NCI-H1105 treated with DMSO at 0.1 percent for 48 hours (cell line): ENCODE measurements at regions not wholly inside any gene's neighbourhood (a gene's known extent, or its start where the extent isn't known, plus 50 kb on each side); places are given as distances from the start of the nearest gene placed in this dataset.

Experiments used
- DNase-seq: peaks from one replicate; lab custom pipeline; 2025; lab: John Stamatoyannopoulos, UW

- DNase-seq = no peak
Measured at GRCh38 chrX:15191830-15192229, 78.1 kb downstream of the ASB9 start.

- no peak for DNase-seq
Measured at GRCh38 chrX:15188039-15188438, 81.8 kb downstream of the ASB9 start.

GRCh38 chrX:15177316-15177715, 92.6 kb downstream of the ASB9 start:
- DNase-seq = no peak

- no peak for DNase-seq
Measured at GRCh38 chrX:15173411-15173810, 96.5 kb downstream of the ASB9 start.

DNA sequence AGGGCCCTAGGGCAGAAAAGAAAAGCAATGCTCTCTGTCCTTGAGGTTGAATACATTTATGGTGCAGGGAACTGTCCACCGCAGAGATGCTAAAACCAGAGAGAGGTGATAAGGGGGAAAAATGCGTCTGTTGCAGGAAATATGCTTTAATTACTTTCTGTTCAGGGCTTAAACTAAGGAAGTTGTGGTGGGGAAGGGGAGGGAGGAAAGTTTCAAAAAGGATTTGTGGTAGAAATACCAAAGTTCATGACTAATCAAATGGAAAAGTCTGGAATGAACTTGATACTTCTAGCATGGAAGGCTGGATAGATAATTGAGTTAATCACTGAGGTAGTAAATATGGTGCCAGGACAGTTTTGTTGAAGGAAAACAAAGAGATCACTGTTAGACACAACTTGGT, 99.0 kb downstream of the ASB9 start:
- no peak for DNase-seq

- no peak for DNase-seq
Measured at GRCh38 chrX:15167826-15168225, 102.1 kb downstream of the ASB9 start.

GRCh38 chrX:15165832-15166231, 104.1 kb downstream of the ASB9 start:
- no peak for DNase-seq

DNA sequence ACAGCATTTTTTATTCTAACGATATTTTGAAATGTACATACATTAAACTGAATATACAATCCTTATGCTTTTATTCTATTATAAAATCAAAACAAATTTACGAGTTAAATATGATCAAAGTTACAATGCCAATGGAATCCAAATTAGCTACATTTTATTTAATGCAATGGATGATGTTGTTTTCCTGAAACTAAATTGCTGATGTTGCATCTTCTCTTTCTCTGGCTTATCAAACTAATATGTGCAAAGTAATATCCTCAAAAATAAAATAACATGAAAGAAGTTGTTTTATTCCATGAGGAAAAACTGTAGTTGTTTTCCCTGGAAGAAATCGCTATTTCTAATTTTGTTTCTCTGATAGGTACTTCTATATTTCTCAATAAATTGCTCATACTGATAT, 106.8 kb downstream of the ASB9 start:
- DNase-seq = no peak

DNA sequence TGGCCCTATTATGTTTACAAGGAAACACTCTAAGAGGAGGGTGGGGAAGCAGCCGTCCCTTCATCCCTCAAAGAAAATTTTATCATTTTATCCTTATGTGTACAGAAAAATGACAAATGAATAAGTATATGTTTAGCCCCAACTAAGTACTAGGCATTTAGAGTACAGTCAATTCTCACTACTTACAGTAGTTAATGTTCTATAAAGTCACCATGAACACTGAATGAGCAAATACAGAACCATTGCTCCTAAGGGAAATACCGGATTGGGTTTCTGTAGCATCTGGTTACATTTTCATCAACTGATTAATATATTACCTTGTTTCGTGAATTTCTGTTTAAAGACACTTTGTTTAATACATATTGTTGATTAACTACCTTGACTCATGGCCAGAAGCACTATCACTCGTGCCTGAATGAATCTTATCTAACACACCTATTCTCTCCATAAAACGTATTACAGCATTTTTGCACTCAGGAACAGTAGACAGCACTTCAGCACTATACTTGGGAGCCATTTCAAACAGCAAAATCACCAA, 109.3 kb downstream of the ASB9 start:
- DNase-seq = no peak

GRCh38 chrX:15158736-15159406, 111.0 kb downstream of the ASB9 start:
- DNase-seq = no peak

- no peak for DNase-seq
Measured at GRCh38 chrX:15158350-15158735, 111.5 kb downstream of the ASB9 start.

GRCh38 chrX:15157624-15158023, 112.3 kb downstream of the ASB9 start:
- DNase-seq = no peak

- no peak for DNase-seq
Measured at GRCh38 chrX:15151267-15152186, 118.4 kb downstream of the ASB9 start.

DNA sequence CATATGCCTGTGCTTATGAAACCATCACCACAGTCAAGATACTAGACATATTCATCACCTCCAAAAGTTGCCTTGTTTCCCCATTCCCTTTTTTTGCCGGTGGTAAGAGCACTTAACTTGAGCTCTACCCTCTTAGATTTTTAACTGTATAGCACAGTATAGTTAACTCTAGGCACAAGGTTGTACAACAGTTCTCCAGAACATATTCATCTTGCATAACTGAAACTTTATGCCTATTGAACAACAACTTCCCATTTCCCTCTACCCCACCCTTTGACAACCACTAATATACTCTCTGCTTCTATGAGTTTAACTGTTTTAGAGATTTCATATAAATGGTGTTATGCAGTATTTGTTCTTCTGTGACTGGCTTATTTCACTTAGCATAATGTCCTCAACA, 119.3 kb downstream of the ASB9 start:
- DNase-seq = no peak

- DNase-seq = no peak
Measured at GRCh38 chrX:15146515-15146914, 123.4 kb downstream of the ASB9 start.

DNA sequence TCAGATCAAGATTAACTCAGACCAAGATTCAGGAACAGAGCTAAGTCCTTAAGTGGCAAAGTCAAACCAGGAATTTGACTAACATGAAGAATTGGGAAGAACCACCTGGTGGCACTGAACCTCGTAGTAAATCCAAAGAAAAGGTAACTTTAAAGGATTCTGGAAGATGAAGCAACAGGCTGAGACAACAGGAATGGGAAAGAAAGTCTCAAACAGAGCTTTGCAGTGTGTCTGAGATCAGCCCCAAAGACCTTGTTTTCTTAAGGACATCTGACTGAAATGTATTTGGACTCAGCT, 126.1 kb downstream of the ASB9 start:
- no peak for DNase-seq

GRCh38 chrX:15143050-15143824, 126.6 kb downstream of the ASB9 start:
- peak; percentile 24 for DNase-seq

GRCh38 chrX:15142084-15142715, 127.7 kb downstream of the ASB9 start:
- no peak for DNase-seq

- DNase-seq = no peak
Measured at GRCh38 chrX:15136795-15137194, 133.1 kb downstream of the ASB9 start.

- DNase-seq = no peak
Measured at GRCh38 chrX:15129412-15129811, 140.5 kb downstream of the ASB9 start.

DNA sequence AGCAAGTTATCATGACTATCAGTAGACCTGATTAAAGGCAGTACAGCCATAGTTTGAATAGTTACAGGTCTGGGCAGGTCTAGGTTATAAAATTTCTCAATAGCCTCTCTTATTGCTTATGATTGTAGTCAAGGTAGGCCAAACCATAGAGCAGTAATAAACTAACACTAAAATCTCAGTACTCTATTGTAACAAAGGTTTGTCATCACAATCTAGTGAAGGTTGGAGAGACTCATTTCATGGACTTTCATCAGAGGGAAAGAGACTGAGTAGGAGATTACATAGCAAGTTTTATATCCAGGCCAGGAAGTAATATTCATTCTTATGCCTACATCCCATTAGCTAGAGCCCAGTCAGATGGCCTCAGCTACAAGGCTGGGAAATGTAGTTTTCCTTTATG, 141.0 kb downstream of the ASB9 start:
- no peak for DNase-seq

DNA sequence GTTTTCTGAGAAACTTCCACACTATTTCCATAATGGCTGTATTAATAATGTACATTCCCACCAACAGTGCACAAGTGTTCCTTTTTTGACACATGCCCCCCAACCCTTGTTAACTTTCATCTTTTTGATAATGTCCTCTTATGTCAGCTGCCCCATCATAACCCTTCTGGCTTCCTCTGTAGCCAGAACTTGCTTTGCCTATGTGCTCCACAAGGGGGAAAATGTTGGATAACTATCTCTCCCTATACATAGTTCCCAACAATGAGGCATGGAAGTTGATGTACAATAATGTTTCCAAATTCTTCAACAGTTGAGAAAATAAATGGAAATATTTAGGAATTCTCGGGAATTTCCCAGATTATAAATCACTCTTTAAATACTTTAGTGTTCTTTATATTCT, 142.9 kb downstream of the ASB9 start:
- DNase-seq = no peak
